Neural cell (in vitro differentiated cells): ENCODE measurements at regions not wholly inside any gene's neighbourhood (a gene's known extent, or its start where the extent isn't known, plus 50 kb on each side); places are given as distances from the start of the nearest gene placed in this dataset.

Experiments used
- H2AFZ ChIP-seq: fragments of 200-600, 300-800 bp; sonication (generic), shearing (Covaris generic); 2 replicates; pipeline ENCODE4 v1.6.0; 2014; ENCODE audit warnings: low read depth, mild to moderate bottlenecking, antibody characterized with exemption, low read length, moderate library complexity
- H3F3A ChIP-seq: fragments of 200-600 bp; shearing (Covaris generic); 2 replicates; pipeline ENCODE4 v1.6.1; 2016; ENCODE audit warnings: mild to moderate bottlenecking, moderate library complexity, mixed read lengths, antibody characterized with exemption, low read length; ENCODE audit not compliant: insufficient read depth, poor library complexity, severe bottlenecking
- H3K27ac ChIP-seq: fragments of 200-600, 300-800 bp; sonication (generic), shearing (Covaris generic); 2 replicates; pipeline ENCODE4 v1.5.1; 2014; ENCODE audit warnings: mild to moderate bottlenecking, low read length, moderate library complexity
- H3K27me3 ChIP-seq: fragments of 300-800, 200-600 bp; sonication (generic), shearing (Covaris generic); 2 replicates; pipeline ENCODE4 v1.6.0; 2014; ENCODE audit warnings: mild to moderate bottlenecking, low read depth, low read length, moderate library complexity; ENCODE audit not compliant: insufficient read depth
- H3K36me3 ChIP-seq: fragments of 300-800, 200-600 bp; sonication (generic), shearing (Covaris generic); 2 replicates; pipeline ENCODE4 v1.5.1; 2014; ENCODE audit warnings: mild to moderate bottlenecking, antibody characterized with exemption, low read length, moderate library complexity; ENCODE audit not compliant: insufficient read depth
- H3K4me2 ChIP-seq: fragments of 300-800, 200-600 bp; sonication (generic), shearing (Covaris generic); 2 replicates; pipeline ENCODE4 v1.6.0; 2014; ENCODE audit warnings: mild to moderate bottlenecking, low read length
- H3K4me3 ChIP-seq: fragments of 300-800, 200-600 bp; sonication (generic), shearing (Covaris generic); 2 replicates; pipeline ENCODE4 v1.5.1; 2014; ENCODE audit warnings: mild to moderate bottlenecking, low read length, moderate library complexity
- H3K79me2 ChIP-seq: fragments of 200-600 bp; shearing (Covaris generic); replicated peaks from 2 replicates; pipeline ENCODE4 v1.6.0; 2014; ENCODE audit warnings: mild to moderate bottlenecking, low read length, moderate library complexity; ENCODE audit not compliant: insufficient read depth
- H3K9ac ChIP-seq: fragments of 300-800, 200-600 bp; sonication (generic), shearing (Covaris generic); 2 replicates; pipeline ENCODE4 v1.6.1; 2016; ENCODE audit warnings: mild to moderate bottlenecking, low read length, mixed read lengths
- H3K9me2 ChIP-seq: fragments of 200-600 bp; shearing (Covaris generic); 2 replicates; pipeline ENCODE4 v1.6.1; 2016; ENCODE audit warnings: mild to moderate bottlenecking, low read length, mixed read lengths; ENCODE audit not compliant: insufficient read depth
- H3K9me3 ChIP-seq: fragments of 200-600, 300-800 bp; sonication (generic), shearing (Covaris generic); 2 replicates; pipeline ENCODE4 v1.6.1; 2016; ENCODE audit warnings: mild to moderate bottlenecking, mixed run types, low read length, moderate library complexity, mixed read lengths
- H4K20me1 ChIP-seq: fragments of 200-600 bp; shearing (Covaris generic); 2 replicates; pipeline ENCODE4 v1.6.1; 2016; ENCODE audit warnings: mild to moderate bottlenecking, mixed run types; ENCODE audit not compliant: insufficient read depth
- EP300 ChIP-seq: fragments of 450-650 bp; conservative IDR thresholded peaks from 2 replicates; pipeline ENCODE4 v1.6.1; 2014; ENCODE audit warnings: antibody characterized with exemption, mild to moderate bottlenecking, moderate library complexity; ENCODE audit not compliant: poor library complexity, severe bottlenecking
- EZH2 ChIP-seq: fragments of 200-600, 300-800 bp; shearing (Covaris generic), sonication (generic); IDR thresholded peaks from 2 replicates; pipeline ENCODE4 v1.6.1; 2014; ENCODE audit warnings: antibody characterized with exemption, low read length, borderline replicate concordance, mild to moderate bottlenecking; ENCODE audit not compliant: insufficient read depth, poor library complexity, severe bottlenecking
- RAD21 ChIP-seq: fragments of 450-650 bp; conservative IDR thresholded peaks from 2 replicates; pipeline ENCODE4 v1.6.1; 2014; ENCODE audit warnings: antibody characterized with exemption, mild to moderate bottlenecking, moderate library complexity
- TAF1 ChIP-seq: IDR thresholded peaks from 2 replicates; pipeline ENCODE4 v1.6.1; 2012; ENCODE audit warnings: low read depth
- TF ChIP-seq, protein P1 (sequence below): fragments of 450-650 bp; IDR thresholded peaks from 2 replicates; pipeline ENCODE4 v1.5.1; 2014; ENCODE audit warnings: antibody characterized with exemption, mild to moderate bottlenecking, moderate library complexity; ENCODE audit not compliant: poor library complexity, severe bottlenecking
- TF ChIP-seq, protein P2 (sequence below): IDR thresholded peaks from 2 replicates; pipeline ENCODE4 v1.6.1; 2012; ENCODE audit warnings: borderline replicate concordance

DNA sequence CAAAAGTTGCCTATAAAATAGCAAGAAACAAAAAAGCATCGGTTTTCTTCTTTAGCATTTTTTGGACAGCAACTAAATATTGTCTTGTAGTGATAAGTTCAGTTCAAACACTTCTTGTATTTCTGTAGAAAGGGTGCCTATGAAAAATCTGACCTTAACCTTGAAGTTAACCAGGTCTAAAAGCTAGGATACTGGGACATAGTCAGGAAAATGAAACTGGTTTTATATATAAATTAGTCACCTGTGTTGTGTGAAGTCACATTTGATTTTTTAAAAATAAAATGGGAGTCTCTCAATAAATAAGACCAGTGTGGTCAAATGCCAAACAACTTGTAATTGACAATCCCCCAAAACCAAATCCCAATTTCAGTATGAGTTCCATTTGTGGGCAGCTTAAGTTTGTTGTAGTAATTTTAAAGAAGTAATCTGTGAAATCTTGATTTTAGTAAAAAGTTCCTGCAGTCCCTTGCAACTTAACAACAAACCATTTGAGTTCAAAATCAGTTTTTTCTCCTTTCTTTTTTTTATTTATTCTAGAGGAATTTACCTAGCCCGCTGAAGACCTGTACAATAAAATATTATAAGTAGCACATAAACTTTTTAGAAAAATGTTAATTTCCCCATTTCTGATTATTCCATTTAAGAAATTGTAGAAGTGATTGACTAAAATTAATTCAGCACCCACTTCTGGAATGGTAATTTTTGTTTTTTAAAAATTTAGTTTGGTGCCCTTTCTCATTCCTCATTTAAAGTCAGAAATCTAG is 84.5 kb upstream of the PPARA start:
- Histone ChIP-seq H3K27me3 (peaks cover 99% of the 10 kb centered on the region), H3K79me2 (no peaks in the 10 kb centered on the region), H3K9me3 (no peaks in the 10 kb centered on the region), H3K4me3 (no peak overlapping the region), H2AFZ (no peak overlapping the region), H3K9ac (no peak overlapping the region), H4K20me1 (no peaks in the 10 kb centered on the region), H3F3A (no peaks in the 10 kb centered on the region), H3K9me2 (no peaks in the 10 kb centered on the region), H3K4me2 (no peak overlapping the region), H3K27ac (no peak overlapping the region), H3K36me3 (no peaks in the 10 kb centered on the region)
- TF ChIP-seq, protein P1, sequence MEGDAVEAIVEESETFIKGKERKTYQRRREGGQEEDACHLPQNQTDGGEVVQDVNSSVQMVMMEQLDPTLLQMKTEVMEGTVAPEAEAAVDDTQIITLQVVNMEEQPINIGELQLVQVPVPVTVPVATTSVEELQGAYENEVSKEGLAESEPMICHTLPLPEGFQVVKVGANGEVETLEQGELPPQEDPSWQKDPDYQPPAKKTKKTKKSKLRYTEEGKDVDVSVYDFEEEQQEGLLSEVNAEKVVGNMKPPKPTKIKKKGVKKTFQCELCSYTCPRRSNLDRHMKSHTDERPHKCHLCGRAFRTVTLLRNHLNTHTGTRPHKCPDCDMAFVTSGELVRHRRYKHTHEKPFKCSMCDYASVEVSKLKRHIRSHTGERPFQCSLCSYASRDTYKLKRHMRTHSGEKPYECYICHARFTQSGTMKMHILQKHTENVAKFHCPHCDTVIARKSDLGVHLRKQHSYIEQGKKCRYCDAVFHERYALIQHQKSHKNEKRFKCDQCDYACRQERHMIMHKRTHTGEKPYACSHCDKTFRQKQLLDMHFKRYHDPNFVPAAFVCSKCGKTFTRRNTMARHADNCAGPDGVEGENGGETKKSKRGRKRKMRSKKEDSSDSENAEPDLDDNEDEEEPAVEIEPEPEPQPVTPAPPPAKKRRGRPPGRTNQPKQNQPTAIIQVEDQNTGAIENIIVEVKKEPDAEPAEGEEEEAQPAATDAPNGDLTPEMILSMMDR, result no peak
- no peak for TF ChIP-seq RAD21
- TF ChIP-seq, protein P2, sequence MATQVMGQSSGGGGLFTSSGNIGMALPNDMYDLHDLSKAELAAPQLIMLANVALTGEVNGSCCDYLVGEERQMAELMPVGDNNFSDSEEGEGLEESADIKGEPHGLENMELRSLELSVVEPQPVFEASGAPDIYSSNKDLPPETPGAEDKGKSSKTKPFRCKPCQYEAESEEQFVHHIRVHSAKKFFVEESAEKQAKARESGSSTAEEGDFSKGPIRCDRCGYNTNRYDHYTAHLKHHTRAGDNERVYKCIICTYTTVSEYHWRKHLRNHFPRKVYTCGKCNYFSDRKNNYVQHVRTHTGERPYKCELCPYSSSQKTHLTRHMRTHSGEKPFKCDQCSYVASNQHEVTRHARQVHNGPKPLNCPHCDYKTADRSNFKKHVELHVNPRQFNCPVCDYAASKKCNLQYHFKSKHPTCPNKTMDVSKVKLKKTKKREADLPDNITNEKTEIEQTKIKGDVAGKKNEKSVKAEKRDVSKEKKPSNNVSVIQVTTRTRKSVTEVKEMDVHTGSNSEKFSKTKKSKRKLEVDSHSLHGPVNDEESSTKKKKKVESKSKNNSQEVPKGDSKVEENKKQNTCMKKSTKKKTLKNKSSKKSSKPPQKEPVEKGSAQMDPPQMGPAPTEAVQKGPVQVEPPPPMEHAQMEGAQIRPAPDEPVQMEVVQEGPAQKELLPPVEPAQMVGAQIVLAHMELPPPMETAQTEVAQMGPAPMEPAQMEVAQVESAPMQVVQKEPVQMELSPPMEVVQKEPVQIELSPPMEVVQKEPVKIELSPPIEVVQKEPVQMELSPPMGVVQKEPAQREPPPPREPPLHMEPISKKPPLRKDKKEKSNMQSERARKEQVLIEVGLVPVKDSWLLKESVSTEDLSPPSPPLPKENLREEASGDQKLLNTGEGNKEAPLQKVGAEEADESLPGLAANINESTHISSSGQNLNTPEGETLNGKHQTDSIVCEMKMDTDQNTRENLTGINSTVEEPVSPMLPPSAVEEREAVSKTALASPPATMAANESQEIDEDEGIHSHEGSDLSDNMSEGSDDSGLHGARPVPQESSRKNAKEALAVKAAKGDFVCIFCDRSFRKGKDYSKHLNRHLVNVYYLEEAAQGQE, result no peak
- no peak for TF ChIP-seq TAF1

GRCh38 chr22:46066691-46067090 is 83.6 kb upstream of the PPARA start:
- Histone ChIP-seq H3K4me3 (no peak overlapping the region), H3K27ac (no peak overlapping the region), H2AFZ (no peak overlapping the region), H3K4me2 (no peak overlapping the region), H3K36me3 (no peaks in the 10 kb centered on the region), H3K9me2 (no peaks in the 10 kb centered on the region), H3K79me2 (no peaks in the 10 kb centered on the region), H4K20me1 (no peaks in the 10 kb centered on the region), H3F3A (no peaks in the 10 kb centered on the region), H3K27me3 (peaks cover 95% of the 10 kb centered on the region), H3K9me3 (no peaks in the 10 kb centered on the region), H3K9ac (no peak overlapping the region)
- TF ChIP-seq EZH2 (no peak), EP300 (no peak), TAF1 (no peak), RAD21 (no peak)
- TF ChIP-seq, protein P1, result no peak
